IgD-negative memory B cell (primary cell): ENCODE measurements at regions not wholly inside any gene's neighbourhood (a gene's known extent, or its start where the extent isn't known, plus 50 kb on each side); places are given as distances from the start of the nearest gene placed in this dataset.

Source experiments
- H3K27ac Mint-ChIP-seq, 3 donors: one replicate each; pipeline ENCODE4 v1.8.0; 2020 to 2022; ENCODE audit warnings: mild to moderate bottlenecking in 3 of 3, mixed read lengths in 3 of 3, moderate library complexity in 1 of 3
- H3K27me3 Mint-ChIP-seq: one replicate; pipeline ENCODE4 v1.8.0; 2021; ENCODE audit warnings: mixed read lengths
- H3K36me3 Mint-ChIP-seq: one replicate; pipeline ENCODE4 v1.8.0; 2020; ENCODE audit warnings: mild to moderate bottlenecking, mixed read lengths
- H3K4me1 Mint-ChIP-seq, 3 donors: one replicate each; pipeline ENCODE4 v1.8.0; 2020 to 2022; ENCODE audit warnings: mixed read lengths in 3 of 3, mild to moderate bottlenecking in 1 of 3
- H3K4me3 Mint-ChIP-seq, 4 donors: one replicate each; pipeline ENCODE4 v1.8.0; 2020 to 2022; ENCODE audit warnings: mild to moderate bottlenecking in 4 of 4, mixed read lengths in 4 of 4, moderate library complexity in 3 of 4
- H3K9me3 Mint-ChIP-seq, 3 donors: one replicate each; pipeline ENCODE4 v1.8.0; 2020 to 2021; ENCODE audit warnings: mixed read lengths in 3 of 3, mild to moderate bottlenecking in 1 of 3

- Mint-ChIP-seq H3K9me3 (peaks cover 0 to 3% (median 0%) of the 10 kb centered on the region in 3 donors), H3K27ac (no peak overlapping the region), H3K36me3 (no peaks in the 10 kb centered on the region), H3K4me3 (no peak overlapping the region), H3K27me3 (no peaks in the 10 kb centered on the region), H3K4me1 (no peaks in the 10 kb centered on the region)
Observed at GRCh38 chr3:24881239-24881638, 386.6 kb upstream of the THRB start.

- Mint-ChIP-seq H3K4me3 (no peak overlapping the region), H3K4me1 (no peaks in the 10 kb centered on the region), H3K9me3 (no peaks in the 10 kb centered on the region), H3K27ac (no peak overlapping the region), H3K27me3 (no peaks in the 10 kb centered on the region), H3K36me3 (no peaks in the 10 kb centered on the region)
Observed at GRCh38 chr3:24886501-24886900, 391.9 kb upstream of the THRB start.

- H3K4me3 Mint-ChIP-seq: no peak overlapping the region
- peaks cover 0 to 3% (median 0%) of the 10 kb centered on the region in 3 donors for H3K9me3 Mint-ChIP-seq
- no peaks in the 10 kb centered on the region for H3K4me1 Mint-ChIP-seq
- no peak overlapping the region for H3K27ac Mint-ChIP-seq
- no peaks in the 10 kb centered on the region for H3K27me3 Mint-ChIP-seq
- H3K36me3 Mint-ChIP-seq: no peaks in the 10 kb centered on the region
Observed at GRCh38 chr3:24890012-24890411, 395.4 kb upstream of the THRB start.

- no peak overlapping the region for H3K27ac Mint-ChIP-seq
- no peak overlapping the region for H3K4me3 Mint-ChIP-seq
- peaks cover 5 to 8% (median 7%) of the 10 kb centered on the region in 3 donors for H3K9me3 Mint-ChIP-seq
- peaks cover 1% of the 10 kb centered on the region for H3K36me3 Mint-ChIP-seq
- H3K4me1 Mint-ChIP-seq: no peaks in the 10 kb centered on the region
- no peaks in the 10 kb centered on the region for H3K27me3 Mint-ChIP-seq
Observed at GRCh38 chr3:24899373-24899772, 404.7 kb upstream of the THRB start.

GRCh38 chr3:24899901-24900603 is 405.4 kb upstream of the THRB start:
- Mint-ChIP-seq H3K36me3 (peaks cover 1% of the 10 kb centered on the region), H3K27ac (no peak overlapping the region), H3K9me3 (peaks cover 5 to 8% (median 7%) of the 10 kb centered on the region in 3 donors), H3K4me3 (no peak overlapping the region), H3K4me1 (no peaks in the 10 kb centered on the region), H3K27me3 (no peaks in the 10 kb centered on the region)

GRCh38 chr3:24905266-24905665 is 410.6 kb upstream of the THRB start:
- Mint-ChIP-seq H3K9me3 (peaks cover 2 to 15% (median 10%) of the 10 kb centered on the region in 3 donors), H3K36me3 (peaks cover 1% of the 10 kb centered on the region), H3K27ac (no peak overlapping the region), H3K4me3 (no peak overlapping the region), H3K4me1 (no peaks in the 10 kb centered on the region), H3K27me3 (no peaks in the 10 kb centered on the region)

GRCh38 chr3:24907106-24907505 is 412.5 kb upstream of the THRB start:
- no peaks in the 10 kb centered on the region for H3K36me3 Mint-ChIP-seq
- peak overlapping the region in 1 of 3 donors; percentile 50 for H3K27ac Mint-ChIP-seq
- H3K4me1 Mint-ChIP-seq: no peaks in the 10 kb centered on the region
- no peaks in the 10 kb centered on the region for H3K27me3 Mint-ChIP-seq
- peaks cover 2 to 16% (median 10%) of the 10 kb centered on the region in 3 donors for H3K9me3 Mint-ChIP-seq
- no peak overlapping the region for H3K4me3 Mint-ChIP-seq

- Mint-ChIP-seq H3K27ac (no peak overlapping the region), H3K36me3 (no peaks in the 10 kb centered on the region), H3K9me3 (peaks cover 0 to 12% (median 4%) of the 10 kb centered on the region in 3 donors), H3K4me1 (no peaks in the 10 kb centered on the region), H3K27me3 (no peaks in the 10 kb centered on the region), H3K4me3 (no peak overlapping the region)
Observed at GRCh38 chr3:24911076-24911475, 416.4 kb upstream of the THRB start.

GRCh38 chr3:24915639-24916038 is 421.0 kb upstream of the THRB start:
- H3K9me3 Mint-ChIP-seq: peaks cover 0 to 8% (median 5%) of the 10 kb centered on the region in 3 donors
- no peak overlapping the region for H3K4me3 Mint-ChIP-seq
- H3K27ac Mint-ChIP-seq: no peak overlapping the region
- no peaks in the 10 kb centered on the region for H3K4me1 Mint-ChIP-seq
- no peaks in the 10 kb centered on the region for H3K36me3 Mint-ChIP-seq
- H3K27me3 Mint-ChIP-seq: no peaks in the 10 kb centered on the region

GRCh38 chr3:24917908-24918307 is 423.3 kb upstream of the THRB start:
- H3K36me3 Mint-ChIP-seq: no peaks in the 10 kb centered on the region
- H3K9me3 Mint-ChIP-seq: peaks cover 0 to 8% (median 4%) of the 10 kb centered on the region in 3 donors
- no peaks in the 10 kb centered on the region for H3K4me1 Mint-ChIP-seq
- no peak overlapping the region for H3K4me3 Mint-ChIP-seq
- H3K27ac Mint-ChIP-seq: no peak overlapping the region
- no peaks in the 10 kb centered on the region for H3K27me3 Mint-ChIP-seq

- Mint-ChIP-seq H3K9me3 (peaks cover 0 to 4% (median 0%) of the 10 kb centered on the region in 3 donors), H3K27ac (no peak overlapping the region), H3K4me3 (no peak overlapping the region), H3K4me1 (no peaks in the 10 kb centered on the region), H3K36me3 (no peaks in the 10 kb centered on the region), H3K27me3 (no peaks in the 10 kb centered on the region)
Observed at GRCh38 chr3:24923570-24923969, 428.9 kb upstream of the THRB start.

GRCh38 chr3:24929521-24929920 is 434.9 kb upstream of the THRB start:
- no peak overlapping the region for H3K27ac Mint-ChIP-seq
- no peaks in the 10 kb centered on the region for H3K4me1 Mint-ChIP-seq
- no peaks in the 10 kb centered on the region for H3K36me3 Mint-ChIP-seq
- H3K27me3 Mint-ChIP-seq: no peaks in the 10 kb centered on the region
- no peaks in the 10 kb centered on the region for H3K9me3 Mint-ChIP-seq
- no peak overlapping the region for H3K4me3 Mint-ChIP-seq

GRCh38 chr3:24933401-24933800 is 438.8 kb upstream of the THRB start:
- H3K4me1 Mint-ChIP-seq: no peaks in the 10 kb centered on the region
- no peaks in the 10 kb centered on the region for H3K27me3 Mint-ChIP-seq
- peaks cover 2% of the 10 kb centered on the region for H3K36me3 Mint-ChIP-seq
- no peaks in the 10 kb centered on the region for H3K9me3 Mint-ChIP-seq
- no peak overlapping the region for H3K27ac Mint-ChIP-seq
- H3K4me3 Mint-ChIP-seq: no peak overlapping the region

- Mint-ChIP-seq H3K4me3 (no peak overlapping the region), H3K36me3 (peaks cover 2% of the 10 kb centered on the region), H3K9me3 (no peaks in the 10 kb centered on the region), H3K27me3 (no peaks in the 10 kb centered on the region), H3K4me1 (no peaks in the 10 kb centered on the region), H3K27ac (no peak overlapping the region)
Observed at GRCh38 chr3:24936574-24936973, 441.9 kb upstream of the THRB start.

GRCh38 chr3:24937228-24937627 is 442.6 kb upstream of the THRB start:
- Mint-ChIP-seq H3K4me1 (no peaks in the 10 kb centered on the region), H3K27ac (no peak overlapping the region)

GRCh38 chr3:24937780-24938179 is 443.1 kb upstream of the THRB start:
- H3K4me3 Mint-ChIP-seq: no peak overlapping the region
- peak overlapping the region in 1 of 3 donors; percentile 25 for H3K27ac Mint-ChIP-seq

More at GRCh38 chr3:24937228-24937627, 442.6 kb upstream of the THRB start:
- H3K4me3 Mint-ChIP-seq: no peak overlapping the region
- no peaks in the 10 kb centered on the region for H3K27me3 Mint-ChIP-seq
- H3K9me3 Mint-ChIP-seq: no peaks in the 10 kb centered on the region
- H3K36me3 Mint-ChIP-seq: peaks cover 2% of the 10 kb centered on the region

More at GRCh38 chr3:24937780-24938179, 443.1 kb upstream of the THRB start:
- peaks cover 2% of the 10 kb centered on the region for H3K36me3 Mint-ChIP-seq
- H3K4me1 Mint-ChIP-seq: no peaks in the 10 kb centered on the region
- no peaks in the 10 kb centered on the region for H3K27me3 Mint-ChIP-seq
- H3K9me3 Mint-ChIP-seq: no peaks in the 10 kb centered on the region
